ENCODE measurements at regions not wholly inside any gene's neighbourhood (a gene's known extent, or its start where the extent isn't known, plus 50 kb on each side); places are given as distances from the start of the nearest gene placed in this dataset.
A peak's percentile ranks its signal among the peaks of the same experiment; 100 is the strongest.
"Not testable (repeated sequence)": the region's sequence is repeated elsewhere in the genome, so short reads cannot be mapped to it uniquely, and the experiment has no call there.

- H3K27ac ChIP-seq (ENCODE audit: low read depth), result no peak overlapping the region
- 86% methylated on average over 1 of the region's 1 CpG for WGBS
- DNase-seq (ENCODE audit: extremely low spot score), result no peak
- H3K36me3 ChIP-seq (ENCODE audit: insufficient read depth), result no peaks in the 10 kb centered on the region
- H3K4me3 ChIP-seq (ENCODE audit: low read depth, low read length), result no peak overlapping the region
- H3K4me1 ChIP-seq (ENCODE audit: insufficient read depth), result no peaks in the 10 kb centered on the region
Measured at GRCh38 chr21:22355949-22356348, 1357.7 kb downstream of the NCAM2 start.

- peak; percentile 14 for DNase-seq (ENCODE audit: extremely low spot score)
- 43% methylated on average over 4 of the region's 4 CpGs for WGBS
- no peak overlapping the region for H3K27ac ChIP-seq (ENCODE audit: low read depth)
Measured at GRCh38 chr21:22356663-22357062, 1358.5 kb downstream of the NCAM2 start.

GRCh38 chr21:22359599-22359998, 1361.4 kb downstream of the NCAM2 start:
- DNase-seq (ENCODE audit: extremely low spot score); H3K4me1 ChIP-seq (ENCODE audit: insufficient read depth); H3K27ac ChIP-seq (ENCODE audit: low read depth); H3K4me3 ChIP-seq (ENCODE audit: low read depth, low read length); H3K36me3 ChIP-seq (ENCODE audit: insufficient read depth): not testable (repeated sequence)
- 93% methylated on average over 5 of the region's 5 CpGs for WGBS

More at GRCh38 chr21:22356663-22357062, 1358.5 kb downstream of the NCAM2 start:
- Histone ChIP-seq H3K36me3 (ENCODE audit: insufficient read depth) (no peaks in the 10 kb centered on the region), H3K4me3 (ENCODE audit: low read depth, low read length) (no peak overlapping the region), H3K4me1 (ENCODE audit: insufficient read depth) (no peaks in the 10 kb centered on the region)

- WGBS, result 72% methylated on average over 7 of the region's 7 CpGs
Measured at GRCh38 chr21:22363504-22363903, 1365.3 kb downstream of the NCAM2 start.

GRCh38 chr21:22364163-22364562, 1366.0 kb downstream of the NCAM2 start:
- no peaks in the 10 kb centered on the region for H3K4me1 ChIP-seq (ENCODE audit: insufficient read depth)
- H3K36me3 ChIP-seq (ENCODE audit: insufficient read depth), result no peaks in the 10 kb centered on the region
- no peak overlapping the region for H3K27ac ChIP-seq (ENCODE audit: low read depth)
- no peak overlapping the region for H3K4me3 ChIP-seq (ENCODE audit: low read depth, low read length)
- no peak for DNase-seq (ENCODE audit: extremely low spot score)
- 93% methylated on average over 5 of the region's 5 CpGs for WGBS

More at GRCh38 chr21:22363504-22363903, 1365.3 kb downstream of the NCAM2 start:
- Histone ChIP-seq H3K4me3 (ENCODE audit: low read depth, low read length) (no peak overlapping the region), H3K4me1 (ENCODE audit: insufficient read depth) (no peaks in the 10 kb centered on the region), H3K36me3 (ENCODE audit: insufficient read depth) (no peaks in the 10 kb centered on the region), H3K27ac (ENCODE audit: low read depth) (no peak overlapping the region)
- no peak for DNase-seq (ENCODE audit: extremely low spot score)

GRCh38 chr21:22374218-22374969, 1376.2 kb downstream of the NCAM2 start:
- DNase-seq (ENCODE audit: extremely low spot score), result no peak
- 13% methylated on average over 7 of the region's 7 CpGs for WGBS
- Histone ChIP-seq H3K36me3 (ENCODE audit: insufficient read depth) (no peaks in the 10 kb centered on the region), H3K4me1 (ENCODE audit: insufficient read depth) (no peaks in the 10 kb centered on the region), H3K4me3 (ENCODE audit: low read depth, low read length) (no peak overlapping the region), H3K27ac (ENCODE audit: low read depth) (no peak overlapping the region)

- DNase-seq (ENCODE audit: extremely low spot score); H3K4me1 ChIP-seq (ENCODE audit: insufficient read depth); H3K36me3 ChIP-seq (ENCODE audit: insufficient read depth); H3K27ac ChIP-seq (ENCODE audit: low read depth); H3K4me3 ChIP-seq (ENCODE audit: low read depth, low read length): not testable (repeated sequence)
- WGBS, result 92% methylated on average over 3 of the region's 3 CpGs
Measured at GRCh38 chr21:22377795-22378194, 1379.6 kb downstream of the NCAM2 start.

GRCh38 chr21:22393324-22393723, 1395.1 kb downstream of the NCAM2 start:
- no peak for DNase-seq (ENCODE audit: extremely low spot score)
- Histone ChIP-seq H3K27ac (ENCODE audit: low read depth) (no peak overlapping the region), H3K4me1 (ENCODE audit: insufficient read depth) (no peaks in the 10 kb centered on the region)

GRCh38 chr21:22395965-22396364, 1397.8 kb downstream of the NCAM2 start:
- Histone ChIP-seq H3K4me3 (ENCODE audit: low read depth, low read length) (no peak overlapping the region), H3K4me1 (ENCODE audit: insufficient read depth) (no peaks in the 10 kb centered on the region), H3K36me3 (ENCODE audit: insufficient read depth) (no peaks in the 10 kb centered on the region), H3K27ac (ENCODE audit: low read depth) (no peak overlapping the region)
- DNase-seq (ENCODE audit: extremely low spot score), result no peak
- WGBS, result 80% methylated on average over 6 of the region's 6 CpGs

More at GRCh38 chr21:22393324-22393723, 1395.1 kb downstream of the NCAM2 start:
- Histone ChIP-seq H3K4me3 (ENCODE audit: low read depth, low read length) (no peak overlapping the region), H3K36me3 (ENCODE audit: insufficient read depth) (no peaks in the 10 kb centered on the region)

GRCh38 chr21:22399681-22400514, 1401.7 kb downstream of the NCAM2 start:
- no peak for DNase-seq (ENCODE audit: extremely low spot score)
- WGBS, result 30% methylated on average over 1 of the region's 1 CpG

GRCh38 chr21:22409571-22409970, 1411.4 kb downstream of the NCAM2 start:
- Histone ChIP-seq H3K4me3 (ENCODE audit: low read depth, low read length) (no peak overlapping the region), H3K36me3 (ENCODE audit: insufficient read depth) (no peaks in the 10 kb centered on the region), H3K4me1 (ENCODE audit: insufficient read depth) (no peaks in the 10 kb centered on the region), H3K27ac (ENCODE audit: low read depth) (no peak overlapping the region)
- WGBS, result 73% methylated on average over 2 of the region's 2 CpGs
- DNase-seq (ENCODE audit: extremely low spot score), result no peak

More at GRCh38 chr21:22399681-22400514, 1401.7 kb downstream of the NCAM2 start:
- H3K36me3 ChIP-seq (ENCODE audit: insufficient read depth), result no peaks in the 10 kb centered on the region
- no peak overlapping the region for H3K4me3 ChIP-seq (ENCODE audit: low read depth, low read length)
- no peak overlapping the region for H3K27ac ChIP-seq (ENCODE audit: low read depth)
- H3K4me1 ChIP-seq (ENCODE audit: insufficient read depth), result no peaks in the 10 kb centered on the region

GRCh38 chr21:22416555-22416954, 1418.3 kb downstream of the NCAM2 start:
- Histone ChIP-seq H3K27ac (ENCODE audit: low read depth) (no peak overlapping the region), H3K4me1 (ENCODE audit: insufficient read depth) (no peaks in the 10 kb centered on the region), H3K4me3 (ENCODE audit: low read depth, low read length) (no peak overlapping the region), H3K36me3 (ENCODE audit: insufficient read depth) (no peaks in the 10 kb centered on the region)
- WGBS, result 82% methylated on average over 1 of the region's 1 CpG
- DNase-seq (ENCODE audit: extremely low spot score), result no peak

- no peak overlapping the region for H3K27ac ChIP-seq (ENCODE audit: low read depth)
- 76% methylated on average over 6 of the region's 6 CpGs for WGBS
- no peaks in the 10 kb centered on the region for H3K4me1 ChIP-seq (ENCODE audit: insufficient read depth)
- H3K4me3 ChIP-seq (ENCODE audit: low read depth, low read length), result no peak overlapping the region
- H3K36me3 ChIP-seq (ENCODE audit: insufficient read depth), result no peaks in the 10 kb centered on the region
- DNase-seq (ENCODE audit: extremely low spot score), result no peak
Measured at GRCh38 chr21:22421416-22422180, 1423.4 kb downstream of the NCAM2 start.

Data from urinary bladder (tissue), 3 donors.